H9 (cell line): ENCODE measurements at regions not wholly inside any gene's neighbourhood (a gene's known extent, or its start where the extent isn't known, plus 50 kb on each side); places are given as distances from the start of the nearest gene placed in this dataset.

Source experiments
- DNase-seq: peaks from one replicate; pipeline ENCODE4 v3.0.0-alpha.2; 2017
- H2AFZ ChIP-seq: one replicate; pipeline ENCODE4 v1.6.1; 2013; ENCODE audit warnings: mild to moderate bottlenecking, low read length, control low read depth, moderate library complexity
- H2AK5ac ChIP-seq: 2 replicates; pipeline ENCODE4 v1.6.1; 2013; ENCODE audit warnings: low read length, control low read depth, mixed read lengths; ENCODE audit not compliant: insufficient read length
- H2BK120ac ChIP-seq: one replicate; pipeline ENCODE4 v1.6.1; 2013; ENCODE audit warnings: low read depth, mild to moderate bottlenecking, low read length, control low read depth, inconsistent platforms; ENCODE audit not compliant: poor library complexity, severe bottlenecking
- H2BK12ac ChIP-seq: 2 replicates; pipeline ENCODE4 v1.6.1; 2013; ENCODE audit warnings: low read length, control low read depth, mixed read lengths, low read depth; ENCODE audit not compliant: insufficient read length
- H2BK15ac ChIP-seq: 2 replicates; pipeline ENCODE4 v1.6.1; 2013; ENCODE audit warnings: low read depth, low read length, control low read depth
- H2BK20ac ChIP-seq: one replicate; pipeline ENCODE4 v1.6.1; 2013; ENCODE audit warnings: low read depth, mild to moderate bottlenecking, low read length, control low read depth, inconsistent platforms; ENCODE audit not compliant: poor library complexity, severe bottlenecking
- H2BK5ac ChIP-seq: 2 replicates; pipeline ENCODE4 v1.6.1; 2013; ENCODE audit warnings: low read length, control low read depth, mixed read lengths; ENCODE audit not compliant: insufficient read length
- H3K14ac ChIP-seq: 2 replicates; pipeline ENCODE4 v1.6.1; 2013; ENCODE audit warnings: low read length, control low read depth; ENCODE audit not compliant: insufficient read depth
- H3K18ac ChIP-seq: 2 replicates; pipeline ENCODE4 v1.6.1; 2013; ENCODE audit warnings: low read depth, mild to moderate bottlenecking, mixed read lengths, low read length, control low read depth; ENCODE audit not compliant: insufficient read length
- H3K23ac ChIP-seq: 2 replicates; pipeline ENCODE4 v1.6.1; 2013; ENCODE audit warnings: low read length, control low read depth, mixed read lengths, low read depth; ENCODE audit not compliant: insufficient read length
- H3K23me2 ChIP-seq: 2 replicates; pipeline ENCODE4 v1.6.1; 2013; ENCODE audit warnings: low read depth, mild to moderate bottlenecking, mixed read lengths, low read length, control low read depth; ENCODE audit not compliant: insufficient read length, poor library complexity, severe bottlenecking
- H3K27ac ChIP-seq: 2 replicates; pipeline ENCODE4 v1.5.1; 2013; ENCODE audit warnings: low read length, control low read depth, mixed read lengths, low read depth; ENCODE audit not compliant: insufficient read length
- H3K27me3 ChIP-seq: 2 replicates; pipeline ENCODE4 v1.6.1; 2013; ENCODE audit warnings: low read length, control low read depth, inconsistent platforms; ENCODE audit not compliant: insufficient read depth
- H3K4ac ChIP-seq: 2 replicates; pipeline ENCODE4 v1.6.1; 2013; ENCODE audit warnings: low read depth, mild to moderate bottlenecking, control low read depth, inconsistent platforms, low read length, moderate library complexity
- H3K4me1 ChIP-seq: 2 replicates; pipeline ENCODE4 v1.6.1; 2013; ENCODE audit warnings: low read length, control low read depth, inconsistent platforms; ENCODE audit not compliant: insufficient read depth
- H3K4me2 ChIP-seq: 2 replicates; pipeline ENCODE4 v1.6.1; 2013; ENCODE audit warnings: low read length, control low read depth, mixed read lengths; ENCODE audit not compliant: insufficient read length, insufficient read depth
- H3K56ac ChIP-seq: 2 replicates; pipeline ENCODE4 v1.6.1; 2013; ENCODE audit warnings: low read depth, mild to moderate bottlenecking, mixed read lengths, low read length, control low read depth; ENCODE audit not compliant: insufficient read length
- H3K79me1 ChIP-seq: 2 replicates; pipeline ENCODE4 v1.6.1; 2013; ENCODE audit warnings: low read depth, mild to moderate bottlenecking, moderate library complexity, low read length, control low read depth, inconsistent platforms; ENCODE audit not compliant: insufficient read depth, poor library complexity, severe bottlenecking
- H3K79me2 ChIP-seq: 2 replicates; pipeline ENCODE4 v1.6.1; 2013; ENCODE audit warnings: low read length, control low read depth, inconsistent platforms; ENCODE audit not compliant: insufficient read depth
- H3K9ac ChIP-seq: 2 replicates; pipeline ENCODE4 v1.6.1; 2013; ENCODE audit warnings: low read length, control low read depth, mixed read lengths; ENCODE audit not compliant: insufficient read length; ENCODE audit errors: extremely low read depth
- H3K9me3 ChIP-seq: one replicate; pipeline ENCODE4 v1.6.1; 2013; ENCODE audit warnings: low read depth, low read length, inconsistent platforms; ENCODE audit not compliant: control insufficient read depth
- H3T11ph ChIP-seq: one replicate; pipeline ENCODE4 v1.6.1; 2013; ENCODE audit warnings: mild to moderate bottlenecking, low read length, control low read depth, inconsistent platforms
- H4K20me1 ChIP-seq: one replicate; pipeline ENCODE4 v1.6.1; 2013; ENCODE audit not compliant: control insufficient read depth, insufficient read length, insufficient read depth
- H4K5ac ChIP-seq: 2 replicates; pipeline ENCODE4 v1.6.1; 2013; ENCODE audit warnings: low read depth, mild to moderate bottlenecking, mixed read lengths, low read length, control low read depth; ENCODE audit not compliant: insufficient read length
- H4K8ac ChIP-seq: replicated peaks from 2 replicates; pipeline ENCODE4 v1.6.1; 2013; ENCODE audit warnings: low read length, control low read depth, mixed read lengths, low read depth; ENCODE audit not compliant: insufficient read length
- H4K91ac ChIP-seq: 2 replicates; pipeline ENCODE4 v1.6.1; 2013; ENCODE audit warnings: low read depth, mild to moderate bottlenecking, moderate library complexity, mixed read lengths, low read length, control low read depth; ENCODE audit not compliant: insufficient read length
- H3K27ac Mint-ChIP-seq, 3 experiments: 2 replicates in 2 of 3; 3 replicates in 1 of 3; pipeline ENCODE4 v1.8.0; 2020 to 2021; ENCODE audit warnings: mixed read lengths in 3 of 3, mild to moderate bottlenecking in 1 of 3, moderate library complexity in 1 of 3
- H3K27me3 Mint-ChIP-seq: 2 replicates; pipeline ENCODE4 v1.8.0; 2021; ENCODE audit warnings: low read depth, mild to moderate bottlenecking, moderate library complexity, mixed read lengths
- H3K36me3 Mint-ChIP-seq, 3 experiments: 2 replicates in 2 of 3; 3 replicates in 1 of 3; pipeline ENCODE4 v1.8.0; 2020 to 2021; ENCODE audit warnings: low read depth in 3 of 3, mixed read lengths in 3 of 3; ENCODE audit not compliant: insufficient read depth in 1 of 3
- H3K4me1 Mint-ChIP-seq, 2 experiments: 2 replicates each; pipeline ENCODE4 v1.8.0; 2020; ENCODE audit warnings: mixed read lengths in 2 of 2
- H3K4me3 Mint-ChIP-seq, 2 experiments: 2 replicates in 1 of 2; 3 replicates in 1 of 2; pipeline ENCODE4 v1.8.0; 2020 to 2021; ENCODE audit warnings: mild to moderate bottlenecking in 2 of 2, mixed read lengths in 2 of 2, moderate library complexity in 1 of 2
- H3K9me3 Mint-ChIP-seq, 2 experiments: 2 replicates in 1 of 2; 3 replicates in 1 of 2; pipeline ENCODE4 v1.8.0; 2020; ENCODE audit warnings: mild to moderate bottlenecking in 2 of 2, mixed read lengths in 2 of 2, moderate library complexity in 1 of 2
- WGBS: extraction: QIAGEN DNeasy Blood & Tissue Kit; methylation state at CpG from one replicate; pipeline ENCODE4 v1.1.7; 2013; ENCODE audit warnings: missing lambda C conversion rate, low lambda C conversion rate, mixed read lengths; ENCODE audit not compliant: insufficient read length; ENCODE audit errors: extremely low coverage; 5-methylcytosine and 5-hydroxymethylcytosine counted together
- TF ChIP-seq, protein P1 (sequence below): fragments of 200-600 bp; sonication (generic); conservative IDR thresholded peaks from 3 replicates; pipeline ENCODE4 v1.8.0; 2021; ENCODE audit warnings: antibody characterized with exemption, mild to moderate bottlenecking

DNA sequence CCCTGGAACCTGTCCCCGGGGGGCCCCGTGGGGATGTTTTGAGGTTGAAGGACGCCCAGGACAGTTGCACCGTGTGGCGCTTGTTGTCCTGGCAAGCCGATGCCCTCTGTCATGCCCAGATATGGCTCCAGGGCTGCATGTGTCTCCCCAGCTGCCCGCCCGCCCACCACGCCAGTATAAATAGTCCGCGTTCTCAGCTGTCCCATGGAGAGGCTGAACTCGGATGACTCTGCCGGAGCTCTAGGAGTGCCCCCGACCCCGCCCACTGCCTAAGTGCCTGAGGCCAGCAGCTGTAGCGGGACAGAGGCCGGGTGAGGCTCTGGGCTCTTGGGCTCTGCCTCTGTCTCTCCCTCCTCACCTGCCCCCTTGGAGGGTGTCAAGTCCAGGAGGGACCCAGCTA, 83.0 kb upstream of the GATA5 start:
- Histone ChIP-seq H4K91ac (no peak overlapping the region), H2BK20ac (no peak overlapping the region), H3K9me3 (no peaks in the 10 kb centered on the region), H3K27me3 (no peaks in the 10 kb centered on the region), H3K27ac (no peak overlapping the region), H3K56ac (no peak overlapping the region), H3K23ac (no peak overlapping the region), H2BK5ac (no peak overlapping the region), H2BK120ac (no peak overlapping the region), H2AK5ac (no peak overlapping the region), H3K23me2 (no peaks in the 10 kb centered on the region), H3T11ph (no peak overlapping the region), H4K20me1 (no peaks in the 10 kb centered on the region), H3K4me2 (no peak overlapping the region), H2BK12ac (no peak overlapping the region), H2BK15ac (no peak overlapping the region), H4K5ac (no peak overlapping the region), H4K8ac (no peak overlapping the region), H3K4ac (no peak overlapping the region), H3K79me2 (no peaks in the 10 kb centered on the region), H3K14ac (no peak overlapping the region), H3K18ac (no peak overlapping the region), H2AFZ (no peak overlapping the region), H3K4me1 (no peaks in the 10 kb centered on the region), H3K9ac (no peak overlapping the region), H3K79me1 (no peaks in the 10 kb centered on the region)
- TF ChIP-seq, protein P1, sequence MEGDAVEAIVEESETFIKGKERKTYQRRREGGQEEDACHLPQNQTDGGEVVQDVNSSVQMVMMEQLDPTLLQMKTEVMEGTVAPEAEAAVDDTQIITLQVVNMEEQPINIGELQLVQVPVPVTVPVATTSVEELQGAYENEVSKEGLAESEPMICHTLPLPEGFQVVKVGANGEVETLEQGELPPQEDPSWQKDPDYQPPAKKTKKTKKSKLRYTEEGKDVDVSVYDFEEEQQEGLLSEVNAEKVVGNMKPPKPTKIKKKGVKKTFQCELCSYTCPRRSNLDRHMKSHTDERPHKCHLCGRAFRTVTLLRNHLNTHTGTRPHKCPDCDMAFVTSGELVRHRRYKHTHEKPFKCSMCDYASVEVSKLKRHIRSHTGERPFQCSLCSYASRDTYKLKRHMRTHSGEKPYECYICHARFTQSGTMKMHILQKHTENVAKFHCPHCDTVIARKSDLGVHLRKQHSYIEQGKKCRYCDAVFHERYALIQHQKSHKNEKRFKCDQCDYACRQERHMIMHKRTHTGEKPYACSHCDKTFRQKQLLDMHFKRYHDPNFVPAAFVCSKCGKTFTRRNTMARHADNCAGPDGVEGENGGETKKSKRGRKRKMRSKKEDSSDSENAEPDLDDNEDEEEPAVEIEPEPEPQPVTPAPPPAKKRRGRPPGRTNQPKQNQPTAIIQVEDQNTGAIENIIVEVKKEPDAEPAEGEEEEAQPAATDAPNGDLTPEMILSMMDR, result no peak
- Mint-ChIP-seq H3K27me3 (peaks cover 6% of the 10 kb centered on the region), H3K27ac (no peak overlapping the region), H3K9me3 (no peaks in the 10 kb centered on the region), H3K36me3 (no peaks in the 10 kb centered on the region), H3K4me3 (no peak overlapping the region), H3K4me1 (peaks cover 0 to 21% of the 10 kb centered on the region in 2 experiments; a peak in 2 of 4 replicates)
- WGBS, result no CpG with 5 or more reads among the region's 17 CpGs
- DNase-seq, result no peak
